ENCODE measurements at regions not wholly inside any gene's neighbourhood (a gene's known extent, or its start where the extent isn't known, plus 50 kb on each side); places are given as distances from the start of the nearest gene placed in this dataset.

DNA sequence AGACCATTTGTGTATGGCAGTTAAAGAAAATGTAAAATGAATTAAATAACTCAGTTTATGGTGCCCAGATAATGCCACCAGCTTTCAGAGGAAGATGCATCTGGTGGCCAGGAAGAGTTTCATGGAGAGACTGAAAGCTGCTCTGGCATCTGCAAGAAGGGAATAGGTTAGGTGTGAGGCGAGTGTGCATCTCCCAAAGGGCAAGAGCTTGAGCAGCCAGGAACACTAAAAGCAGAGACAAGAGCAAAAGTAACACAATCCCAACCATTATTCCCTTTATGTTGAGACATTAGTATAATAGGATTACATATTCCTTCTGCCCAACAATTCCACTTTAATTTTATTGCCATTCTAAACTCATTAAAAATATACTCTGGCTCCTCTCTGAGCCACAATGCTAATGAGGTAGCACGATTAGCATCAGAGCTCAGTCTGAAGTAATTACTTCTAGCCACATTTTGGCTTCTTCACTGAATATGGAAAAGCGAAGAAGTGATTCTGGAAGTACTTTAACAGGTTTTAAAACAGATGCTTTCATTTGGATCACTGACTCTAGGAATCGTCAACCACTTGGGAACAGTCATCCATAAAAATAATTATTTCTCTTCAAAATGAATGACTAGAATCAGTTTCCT lies 309.4 kb upstream of the TMTC1 start:
- TF ChIP-seq POLR2A (IDR thresholded peaks at IDR 0.05), result no peak
- TF ChIP-seq, protein P1, sequence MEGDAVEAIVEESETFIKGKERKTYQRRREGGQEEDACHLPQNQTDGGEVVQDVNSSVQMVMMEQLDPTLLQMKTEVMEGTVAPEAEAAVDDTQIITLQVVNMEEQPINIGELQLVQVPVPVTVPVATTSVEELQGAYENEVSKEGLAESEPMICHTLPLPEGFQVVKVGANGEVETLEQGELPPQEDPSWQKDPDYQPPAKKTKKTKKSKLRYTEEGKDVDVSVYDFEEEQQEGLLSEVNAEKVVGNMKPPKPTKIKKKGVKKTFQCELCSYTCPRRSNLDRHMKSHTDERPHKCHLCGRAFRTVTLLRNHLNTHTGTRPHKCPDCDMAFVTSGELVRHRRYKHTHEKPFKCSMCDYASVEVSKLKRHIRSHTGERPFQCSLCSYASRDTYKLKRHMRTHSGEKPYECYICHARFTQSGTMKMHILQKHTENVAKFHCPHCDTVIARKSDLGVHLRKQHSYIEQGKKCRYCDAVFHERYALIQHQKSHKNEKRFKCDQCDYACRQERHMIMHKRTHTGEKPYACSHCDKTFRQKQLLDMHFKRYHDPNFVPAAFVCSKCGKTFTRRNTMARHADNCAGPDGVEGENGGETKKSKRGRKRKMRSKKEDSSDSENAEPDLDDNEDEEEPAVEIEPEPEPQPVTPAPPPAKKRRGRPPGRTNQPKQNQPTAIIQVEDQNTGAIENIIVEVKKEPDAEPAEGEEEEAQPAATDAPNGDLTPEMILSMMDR (IDR thresholded peaks at IDR 0.05), result no peak

Measured in testis (tissue), 2 donors.